GM12875 (cell line): ENCODE measurements at regions not wholly inside any gene's neighbourhood (a gene's known extent, or its start where the extent isn't known, plus 50 kb on each side); places are given as distances from the start of the nearest gene placed in this dataset.

Experiments used
- H3K4me3 ChIP-seq: one replicate; pipeline ENCODE4 v1.5.1; 2011; ENCODE audit warnings: low read depth, low read length, control low read depth
- CTCF ChIP-seq: IDR thresholded peaks from 2 replicates; pipeline ENCODE4 v1.5.1; 2011; ENCODE audit warnings: low read depth, mild to moderate bottlenecking, control low read depth, inconsistent platforms, low read length, moderate library complexity, borderline replicate concordance; ENCODE audit not compliant: insufficient read depth

GRCh38 chr11:119977561-119977860 is 160.4 kb downstream of the TRIM29 start:
- no peak overlapping the region for H3K4me3 ChIP-seq
- TF ChIP-seq CTCF, result no peak

GRCh38 chr11:119976805-119977560 is 160.9 kb downstream of the TRIM29 start:
- no peak for TF ChIP-seq CTCF
- no peak overlapping the region for H3K4me3 ChIP-seq

GRCh38 chr11:119975561-119976152 is 162.3 kb downstream of the TRIM29 start:
- TF ChIP-seq CTCF, result no peak

GRCh38 chr11:119974467-119974866 is 163.4 kb downstream of the TRIM29 start:
- no peak for TF ChIP-seq CTCF
- H3K4me3 ChIP-seq, result no peak overlapping the region

More at GRCh38 chr11:119975561-119976152, 162.3 kb downstream of the TRIM29 start:
- no peak overlapping the region for H3K4me3 ChIP-seq

- no peak for TF ChIP-seq CTCF
- no peak overlapping the region for H3K4me3 ChIP-seq
Measured at GRCh38 chr11:119974051-119974450, 163.9 kb downstream of the TRIM29 start.

- no peak overlapping the region for H3K4me3 ChIP-seq
- TF ChIP-seq CTCF, result no peak
Measured at GRCh38 chr11:119972281-119972680, 165.6 kb downstream of the TRIM29 start.
